ENCODE measurements at regions not wholly inside any gene's neighbourhood (a gene's known extent, or its start where the extent isn't known, plus 50 kb on each side); places are given as distances from the start of the nearest gene placed in this dataset.
A peak's percentile ranks its signal among the peaks of the same experiment; 100 is the strongest.

DNA sequence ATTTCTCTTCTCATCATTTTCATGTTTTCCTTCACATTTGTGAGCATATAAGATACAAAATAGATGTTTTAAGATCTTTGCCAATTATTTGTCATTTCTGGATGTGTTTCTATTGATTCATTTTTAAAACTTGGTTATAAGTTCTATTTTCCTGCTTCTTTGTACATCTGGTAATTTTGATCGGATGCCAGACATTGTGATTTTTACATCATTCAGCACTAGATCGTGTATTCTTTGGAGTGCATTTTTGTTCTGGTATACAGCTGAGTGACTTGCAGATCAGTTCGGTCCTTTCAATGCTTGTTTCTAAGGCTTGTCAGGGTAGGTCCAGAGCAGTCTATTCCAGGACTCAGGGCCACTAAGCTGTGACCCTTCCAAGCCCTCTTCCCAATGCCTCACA is 198.2 kb downstream of the KLF12 start (continued):
- TF ChIP-seq, protein P1, sequence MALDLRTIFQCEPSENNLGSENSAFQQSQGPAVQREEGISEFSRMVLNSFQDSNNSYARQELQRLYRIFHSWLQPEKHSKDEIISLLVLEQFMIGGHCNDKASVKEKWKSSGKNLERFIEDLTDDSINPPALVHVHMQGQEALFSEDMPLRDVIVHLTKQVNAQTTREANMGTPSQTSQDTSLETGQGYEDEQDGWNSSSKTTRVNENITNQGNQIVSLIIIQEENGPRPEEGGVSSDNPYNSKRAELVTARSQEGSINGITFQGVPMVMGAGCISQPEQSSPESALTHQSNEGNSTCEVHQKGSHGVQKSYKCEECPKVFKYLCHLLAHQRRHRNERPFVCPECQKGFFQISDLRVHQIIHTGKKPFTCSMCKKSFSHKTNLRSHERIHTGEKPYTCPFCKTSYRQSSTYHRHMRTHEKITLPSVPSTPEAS (tag by site-specific recombination; IDR thresholded peaks at IDR 0.05) = no peak
- no peak for TF ChIP-seq GLIS2 (tag by site-specific recombination; IDR thresholded peaks at IDR 0.05)
- TF ChIP-seq ZNF48 (tag by site-specific recombination; IDR thresholded peaks at IDR 0.05) = no peak
- TF ChIP-seq ZBTB7A (tag by site-specific recombination; IDR thresholded peaks at IDR 0.05; ENCODE audit: low read depth) = no peak

DNA sequence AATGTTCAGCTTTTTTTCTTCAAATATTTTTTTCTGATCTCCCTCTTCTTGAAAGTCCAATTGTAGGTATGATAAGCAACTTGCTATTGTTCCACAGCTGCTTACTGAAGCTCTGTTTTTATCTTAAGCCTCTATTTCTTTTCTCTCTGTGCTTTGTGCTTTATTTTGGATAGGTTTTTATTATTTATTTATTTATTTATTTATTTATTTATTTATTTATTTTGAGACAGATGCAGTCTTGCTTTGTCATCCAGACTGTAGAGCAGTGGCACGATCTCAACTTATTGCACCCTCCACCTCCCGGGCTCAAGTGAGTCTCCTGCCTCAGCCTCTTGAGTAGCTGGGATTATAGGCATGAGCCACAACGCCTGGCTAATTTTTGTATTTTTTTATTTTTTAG is 199.4 kb downstream of the KLF12 start:
- no peaks in the 10 kb centered on the region for H3K9me3 ChIP-seq (ENCODE audit: control insufficient read depth, insufficient read depth, low read depth, low read length)
- H3K36me3 ChIP-seq (ENCODE audit: control insufficient read depth in 2 of 2, insufficient read depth in 1 of 2, low read length in 2 of 2) = no peaks in the 10 kb centered on the region
- POLR2A ChIA-PET = no interaction called here
- H3K4me3 ChIP-seq (ENCODE audit: low read depth, low read length) = no peak overlapping the region
- H3K4me1 ChIP-seq (ENCODE audit: control insufficient read depth, insufficient read depth, low read length) = no peaks in the 10 kb centered on the region
- H3K27ac ChIP-seq (ENCODE audit: extremely low read depth, low read depth, low read length) = no peak overlapping the region
- CTCF ChIA-PET = interaction anchor here (0.6 kb wide), 1 partner anchor 75 kb away, joined by 3 read pairs; no protein-coding TSS in a partner anchor
- TF ChIP-seq, protein P2, sequence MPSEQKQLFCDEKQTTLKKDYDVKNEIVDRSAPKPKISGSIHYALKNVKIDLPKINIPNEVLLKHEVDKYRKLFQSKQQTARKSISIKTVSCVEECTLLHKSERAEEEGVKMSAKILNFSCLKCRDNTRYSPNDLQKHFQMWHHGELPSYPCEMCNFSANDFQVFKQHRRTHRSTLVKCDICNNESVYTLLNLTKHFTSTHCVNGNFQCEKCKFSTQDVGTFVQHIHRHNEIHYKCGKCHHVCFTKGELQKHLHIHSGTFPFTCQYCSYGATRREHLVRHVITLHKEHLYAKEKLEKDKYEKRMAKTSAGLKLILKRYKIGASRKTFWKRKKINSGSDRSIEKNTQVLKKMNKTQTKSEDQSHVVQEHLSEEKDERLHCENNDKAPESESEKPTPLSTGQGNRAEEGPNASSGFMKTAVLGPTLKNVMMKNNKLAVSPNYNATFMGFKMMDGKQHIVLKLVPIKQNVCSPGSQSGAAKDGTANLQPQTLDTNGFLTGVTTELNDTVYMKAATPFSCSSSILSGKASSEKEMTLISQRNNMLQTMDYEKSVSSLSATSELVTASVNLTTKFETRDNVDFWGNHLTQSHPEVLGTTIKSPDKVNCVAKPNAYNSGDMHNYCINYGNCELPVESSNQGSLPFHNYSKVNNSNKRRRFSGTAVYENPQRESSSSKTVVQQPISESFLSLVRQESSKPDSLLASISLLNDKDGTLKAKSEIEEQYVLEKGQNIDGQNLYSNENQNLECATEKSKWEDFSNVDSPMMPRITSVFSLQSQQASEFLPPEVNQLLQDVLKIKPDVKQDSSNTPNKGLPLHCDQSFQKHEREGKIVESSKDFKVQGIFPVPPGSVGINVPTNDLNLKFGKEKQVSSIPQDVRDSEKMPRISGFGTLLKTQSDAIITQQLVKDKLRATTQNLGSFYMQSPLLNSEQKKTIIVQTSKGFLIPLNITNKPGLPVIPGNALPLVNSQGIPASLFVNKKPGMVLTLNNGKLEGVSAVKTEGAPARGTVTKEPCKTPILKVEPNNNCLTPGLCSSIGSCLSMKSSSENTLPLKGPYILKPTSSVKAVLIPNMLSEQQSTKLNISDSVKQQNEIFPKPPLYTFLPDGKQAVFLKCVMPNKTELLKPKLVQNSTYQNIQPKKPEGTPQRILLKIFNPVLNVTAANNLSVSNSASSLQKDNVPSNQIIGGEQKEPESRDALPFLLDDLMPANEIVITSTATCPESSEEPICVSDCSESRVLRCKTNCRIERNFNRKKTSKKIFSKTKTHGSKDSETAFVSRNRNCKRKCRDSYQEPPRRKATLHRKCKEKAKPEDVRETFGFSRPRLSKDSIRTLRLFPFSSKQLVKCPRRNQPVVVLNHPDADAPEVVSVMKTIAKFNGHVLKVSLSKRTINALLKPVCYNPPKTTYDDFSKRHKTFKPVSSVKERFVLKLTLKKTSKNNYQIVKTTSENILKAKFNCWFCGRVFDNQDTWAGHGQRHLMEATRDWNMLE (tag by site-specific recombination; conservative IDR thresholded peaks at IDR 0.05; ENCODE audit: low read depth) = peak; percentile 80
- TF ChIP-seq TRIM28 (IDR thresholded peaks at IDR 0.05; ENCODE audit: borderline replicate concordance, low read length) (0 out of 2 replicates have a peak, but pooled peaks have one; percentile 1), ZNF140 (tag by site-specific recombination; IDR thresholded peaks at IDR 0.05) (peak; percentile 80; the same call in 1 of the 2 replicates), ZNF560 (tag by site-specific recombination; IDR thresholded peaks at IDR 0.05; ENCODE audit: borderline replicate concordance) (no peak), ZNF292 (tag by site-specific recombination; IDR thresholded peaks at IDR 0.05; ENCODE audit: borderline replicate concordance, low read depth) (0 out of 2 replicates have a peak, but pooled peaks have one; percentile 19), ZNF23 (tag by site-specific recombination; IDR thresholded peaks at IDR 0.05; ENCODE audit: borderline replicate concordance) (no peak), ZNF138 (tag by site-specific recombination; IDR thresholded peaks at IDR 0.05; ENCODE audit: borderline replicate concordance) (0 out of 2 replicates have a peak, but pooled peaks have one; percentile 11), BCL11B (tag by site-specific recombination; IDR thresholded peaks at IDR 0.05; ENCODE audit: low read depth) (peak; percentile 27; the same call in 1 of the 2 replicates), PRDM1 (tag by site-specific recombination; IDR thresholded peaks at IDR 0.05) (no peak), ZXDB (tag by site-specific recombination; IDR thresholded peaks at IDR 0.05) (0 out of 2 replicates have a peak, but pooled peaks have one; percentile 35), ZNF768 (tag by site-specific recombination; IDR thresholded peaks at IDR 0.05) (no peak), MZF1 (tag by site-specific recombination; IDR thresholded peaks at IDR 0.05; ENCODE audit: borderline replicate concordance) (peak; percentile 16; the same call in 1 of the 2 replicates), ZNF664 (tag by site-specific recombination; IDR thresholded peaks at IDR 0.05) (0 out of 2 replicates have a peak, but pooled peaks have one; percentile 46), ZNF274 (IDR thresholded peaks at IDR 0.05; ENCODE audit: low read length) (no peak), ZNF274 (tag by site-specific recombination; IDR thresholded peaks at IDR 0.05; ENCODE audit: borderline replicate concordance) (no peak), ZNF555 (tag by site-specific recombination; conservative IDR thresholded peaks at IDR 0.05) (peak; percentile 75), ZNF214 (tag by site-specific recombination; IDR thresholded peaks at IDR 0.05; ENCODE audit: borderline replicate concordance) (peak; percentile 24; the same call in 1 of the 2 replicates), ZNF510 (tag by site-specific recombination; IDR thresholded peaks at IDR 0.05; ENCODE audit: insufficient replicate concordance) (peak; percentile 41), ZNF426 (tag by site-specific recombination; IDR thresholded peaks at IDR 0.05) (peak; percentile 82), ZNF623 (tag by site-specific recombination; IDR thresholded peaks at IDR 0.05) (peak; percentile 42; the same call in 1 of the 2 replicates), ZNF529 (tag by site-specific recombination; IDR thresholded peaks at IDR 0.05; ENCODE audit: insufficient replicate concordance) (peak; percentile 67)
- TF ChIP-seq, protein P3, sequence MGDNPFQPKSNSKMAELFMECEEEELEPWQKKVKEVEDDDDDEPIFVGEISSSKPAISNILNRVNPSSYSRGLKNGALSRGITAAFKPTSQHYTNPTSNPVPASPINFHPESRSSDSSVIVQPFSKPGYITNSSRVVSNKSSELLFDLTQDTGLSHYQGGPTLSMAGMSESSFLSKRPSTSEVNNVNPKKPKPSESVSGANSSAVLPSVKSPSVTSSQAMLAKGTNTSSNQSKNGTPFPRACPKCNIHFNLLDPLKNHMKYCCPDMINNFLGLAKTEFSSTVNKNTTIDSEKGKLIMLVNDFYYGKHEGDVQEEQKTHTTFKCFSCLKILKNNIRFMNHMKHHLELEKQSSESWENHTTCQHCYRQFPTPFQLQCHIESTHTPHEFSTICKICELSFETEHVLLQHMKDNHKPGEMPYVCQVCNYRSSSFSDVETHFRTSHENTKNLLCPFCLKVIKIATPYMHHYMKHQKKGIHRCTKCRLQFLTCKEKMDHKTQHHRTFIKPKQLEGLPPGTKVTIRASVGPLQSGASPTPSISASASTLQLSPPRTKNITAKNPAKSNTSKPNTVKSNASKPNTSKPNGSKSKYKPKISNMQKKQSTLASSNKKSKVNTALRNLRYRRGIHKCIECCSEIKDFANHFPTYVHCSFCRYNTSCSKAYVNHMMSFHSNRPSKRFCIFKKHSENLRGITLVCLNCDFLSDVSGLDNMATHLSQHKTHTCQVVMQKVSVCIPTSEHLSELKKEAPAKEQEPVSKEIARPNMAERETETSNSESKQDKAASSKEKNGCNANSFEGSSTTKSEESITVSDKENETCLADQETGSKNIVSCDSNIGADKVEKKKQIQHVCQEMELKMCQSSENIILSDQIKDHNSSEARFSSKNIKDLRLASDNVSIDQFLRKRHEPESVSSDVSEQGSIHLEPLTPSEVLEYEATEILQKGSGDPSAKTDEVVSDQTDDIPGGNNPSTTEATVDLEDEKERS (tag by site-specific recombination; IDR thresholded peaks at IDR 0.05) = no peak

Measured in HEK293 (cell line).